Left ventricle myocardium inferior (tissue), 1 donor: ENCODE measurements at regions not wholly inside any gene's neighbourhood (a gene's known extent, or its start where the extent isn't known, plus 50 kb on each side); places are given as distances from the start of the nearest gene placed in this dataset.

Experiments
- DNase-seq: peaks from one replicate; pipeline ENCODE4 v3.0.0-alpha.2; 2020
- H3K27ac ChIP-seq: fragments of 200-600 bp; replicated peaks from 2 replicates; pipeline ENCODE4 v1.8.0; 2021
- H3K27me3 ChIP-seq: fragments of 200-600 bp; 2 replicates; pipeline ENCODE4 v1.8.0; 2021; ENCODE audit warnings: low read depth
- H3K36me3 ChIP-seq: fragments of 200-600 bp; 2 replicates; pipeline ENCODE4 v1.8.0; 2021
- H3K4me1 ChIP-seq: fragments of 200-600 bp; 2 replicates; pipeline ENCODE4 v1.8.0; 2021
- H3K4me3 ChIP-seq: fragments of 200-600 bp; 2 replicates; pipeline ENCODE4 v1.8.0; 2021; ENCODE audit warnings: mild to moderate bottlenecking, moderate library complexity
- H3K9me3 ChIP-seq: fragments of 200-600 bp; replicated peaks from 2 replicates; pipeline ENCODE4 v1.8.0; 2021
- intact Hi-C: fragments of 100-400 bp; cut with micrococcal nuclease; formaldehyde crosslinking; loops from one replicate; pipeline ENCODE4 v1.11.0; 2022
- TF ChIP-seq, protein P1 (sequence below): fragments of 200-600 bp; IDR thresholded peaks from 2 replicates; pipeline ENCODE4 v1.8.0; 2021; ENCODE audit warnings: antibody characterized with exemption, mild to moderate bottlenecking, borderline replicate concordance
- donor health status: DM: no; HTN: yes; CAD: no; lungs with severe emphysema.

DNA sequence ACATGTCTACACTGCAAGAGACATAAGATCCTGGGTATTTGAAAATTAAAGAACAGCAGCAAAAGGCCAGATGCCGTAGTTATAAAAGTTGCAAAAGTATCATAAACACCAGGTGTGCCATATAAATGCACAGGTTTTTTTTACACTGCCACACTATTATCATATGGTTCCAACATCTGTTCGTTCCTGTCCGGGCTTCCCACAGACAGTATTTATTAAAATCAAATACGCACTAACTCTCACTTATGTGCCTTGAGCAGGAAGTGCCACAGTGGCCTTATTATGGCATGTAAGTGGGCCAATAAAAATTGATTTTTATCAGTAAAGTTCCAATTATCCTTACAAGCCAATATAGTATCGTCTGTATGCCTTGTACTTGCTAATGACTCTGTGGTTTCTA, 873.2 kb downstream of the RPA4 start:
- no peak for DNase-seq
- no peak overlapping the region for H3K27ac ChIP-seq
- no peak overlapping the region for H3K4me3 ChIP-seq
- intact Hi-C loops = no loop called here
- H3K36me3 ChIP-seq = no peaks in the 10 kb centered on the region
- H3K4me1 ChIP-seq = no peaks in the 10 kb centered on the region
- H3K27me3 ChIP-seq = no peaks in the 10 kb centered on the region
- TF ChIP-seq, protein P1, sequence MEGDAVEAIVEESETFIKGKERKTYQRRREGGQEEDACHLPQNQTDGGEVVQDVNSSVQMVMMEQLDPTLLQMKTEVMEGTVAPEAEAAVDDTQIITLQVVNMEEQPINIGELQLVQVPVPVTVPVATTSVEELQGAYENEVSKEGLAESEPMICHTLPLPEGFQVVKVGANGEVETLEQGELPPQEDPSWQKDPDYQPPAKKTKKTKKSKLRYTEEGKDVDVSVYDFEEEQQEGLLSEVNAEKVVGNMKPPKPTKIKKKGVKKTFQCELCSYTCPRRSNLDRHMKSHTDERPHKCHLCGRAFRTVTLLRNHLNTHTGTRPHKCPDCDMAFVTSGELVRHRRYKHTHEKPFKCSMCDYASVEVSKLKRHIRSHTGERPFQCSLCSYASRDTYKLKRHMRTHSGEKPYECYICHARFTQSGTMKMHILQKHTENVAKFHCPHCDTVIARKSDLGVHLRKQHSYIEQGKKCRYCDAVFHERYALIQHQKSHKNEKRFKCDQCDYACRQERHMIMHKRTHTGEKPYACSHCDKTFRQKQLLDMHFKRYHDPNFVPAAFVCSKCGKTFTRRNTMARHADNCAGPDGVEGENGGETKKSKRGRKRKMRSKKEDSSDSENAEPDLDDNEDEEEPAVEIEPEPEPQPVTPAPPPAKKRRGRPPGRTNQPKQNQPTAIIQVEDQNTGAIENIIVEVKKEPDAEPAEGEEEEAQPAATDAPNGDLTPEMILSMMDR = no peak
- H3K9me3 ChIP-seq = no peaks in the 10 kb centered on the region

DNA sequence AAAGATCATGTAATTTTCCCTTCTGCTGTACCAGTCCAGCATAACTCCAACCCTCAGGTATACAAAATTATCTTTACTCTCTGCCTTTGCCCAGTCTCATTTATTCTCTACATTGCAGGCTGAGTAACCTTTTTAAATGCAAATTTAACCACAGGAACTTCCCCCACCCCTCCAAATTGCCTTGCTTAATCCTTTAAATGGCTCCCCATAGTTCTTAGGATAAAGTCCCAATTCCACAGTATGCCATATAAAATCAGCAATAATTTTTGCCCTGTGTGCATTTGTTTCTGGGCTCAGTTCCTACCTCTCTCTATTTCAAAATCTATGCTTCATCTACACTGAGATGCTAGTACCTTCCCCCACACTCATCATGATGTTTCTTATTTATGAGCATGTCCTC, 879.7 kb downstream of the RPA4 start:
- no peak overlapping the region for H3K27ac ChIP-seq
- no peak for DNase-seq
- intact Hi-C loops = no loop called here
- TF ChIP-seq, protein P1 = no peak
- H3K4me1 ChIP-seq = no peaks in the 10 kb centered on the region
- no peaks in the 10 kb centered on the region for H3K9me3 ChIP-seq
- no peaks in the 10 kb centered on the region for H3K36me3 ChIP-seq
- H3K27me3 ChIP-seq = no peaks in the 10 kb centered on the region
- H3K4me3 ChIP-seq = no peak overlapping the region

GRCh38 chrX:97763981-97764380, 880.3 kb downstream of the RPA4 start:
- TF ChIP-seq, protein P1 = no peak
- H3K27ac ChIP-seq = no peak overlapping the region
- H3K4me1 ChIP-seq = no peaks in the 10 kb centered on the region
- no peaks in the 10 kb centered on the region for H3K9me3 ChIP-seq
- no peak for DNase-seq
- H3K4me3 ChIP-seq = no peak overlapping the region
- H3K27me3 ChIP-seq = no peaks in the 10 kb centered on the region
- intact Hi-C loops = no loop called here
- H3K36me3 ChIP-seq = no peaks in the 10 kb centered on the region

- no peaks in the 10 kb centered on the region for H3K27me3 ChIP-seq
- intact Hi-C loops = no loop called here
- H3K36me3 ChIP-seq = no peaks in the 10 kb centered on the region
- H3K27ac ChIP-seq = no peak overlapping the region
- TF ChIP-seq, protein P1 = no peak
- no peak overlapping the region for H3K4me3 ChIP-seq
- DNase-seq = no peak
- no peaks in the 10 kb centered on the region for H3K9me3 ChIP-seq
- H3K4me1 ChIP-seq = no peaks in the 10 kb centered on the region
Observed at GRCh38 chrX:97766501-97767095, 882.9 kb downstream of the RPA4 start.

DNA sequence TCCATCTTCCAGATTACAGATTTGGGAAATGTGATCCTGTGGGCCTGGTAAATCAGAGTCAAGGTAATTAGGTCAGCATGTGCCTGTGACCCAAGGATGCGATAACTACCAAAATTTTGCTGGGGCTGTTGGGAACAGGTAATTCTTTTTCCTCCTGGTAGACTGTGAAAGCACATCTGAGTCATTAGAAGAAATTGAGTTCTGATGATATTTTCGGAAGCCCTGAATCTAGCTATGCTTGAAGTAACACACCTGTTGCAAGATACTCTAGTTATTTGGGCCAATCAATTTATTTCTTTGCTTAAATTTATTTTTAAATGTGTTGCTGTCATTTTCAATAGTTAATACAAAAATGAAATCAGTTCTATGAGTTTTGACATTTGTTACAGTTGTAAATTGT, 903.6 kb downstream of the RPA4 start:
- H3K27me3 ChIP-seq = no peaks in the 10 kb centered on the region
- no peak for DNase-seq
- no peaks in the 10 kb centered on the region for H3K4me1 ChIP-seq
- H3K27ac ChIP-seq = no peak overlapping the region
- H3K4me3 ChIP-seq = no peak overlapping the region
- TF ChIP-seq, protein P1 = no peak
- intact Hi-C loops = no loop called here
- H3K9me3 ChIP-seq = no peaks in the 10 kb centered on the region
- no peaks in the 10 kb centered on the region for H3K36me3 ChIP-seq
